Aorta (tissue), 5 donors: ENCODE measurements at regions not wholly inside any gene's neighbourhood (a gene's known extent, or its start where the extent isn't known, plus 50 kb on each side); places are given as distances from the start of the nearest gene placed in this dataset.

Source experiments
- ATAC-seq: fragments of 200-7000 bp; cut with Tn5 transposase; one replicate; pipeline ENCODE4 v1.9.1; 2022; ENCODE audit warnings: moderate library complexity; ENCODE audit not compliant: low FRiP score
- DNase-seq, 2 donors: peaks; one replicate each; pipeline ENCODE4 v3.0.0-alpha.2; 2020
- H3K27ac ChIP-seq, 2 donors: one replicate each; pipeline ENCODE4 v1.5.1; 2013; ENCODE audit warnings: low read length in 2 of 2, mild to moderate bottlenecking in 2 of 2, moderate library complexity in 2 of 2, control low read depth in 1 of 2, inconsistent platforms in 1 of 2, low read depth in 1 of 2
- H3K27me3 ChIP-seq, 2 donors: one replicate each; pipeline ENCODE4 v1.6.1; 2013; ENCODE audit warnings: control low read depth in 1 of 2, low read length in 1 of 2, mild to moderate bottlenecking in 1 of 2, moderate library complexity in 1 of 2; ENCODE audit not compliant: insufficient read depth in 2 of 2, control insufficient read depth in 1 of 2
- H3K36me3 ChIP-seq, 2 donors: one replicate each; pipeline ENCODE4 v1.6.1; 2013; ENCODE audit warnings: control low read depth in 1 of 2, low read length in 1 of 2, mild to moderate bottlenecking in 1 of 2; ENCODE audit not compliant: insufficient read depth in 2 of 2, control insufficient read depth in 1 of 2
- H3K4me1 ChIP-seq, 2 donors: one replicate each; pipeline ENCODE4 v1.6.1; 2013; ENCODE audit warnings: low read length in 2 of 2, control low read depth in 1 of 2, mild to moderate bottlenecking in 1 of 2, moderate library complexity in 1 of 2; ENCODE audit not compliant: insufficient read depth in 2 of 2, control insufficient read depth in 1 of 2
- H3K4me3 ChIP-seq, 2 donors: one replicate each; pipeline ENCODE4 v1.5.1; 2013; ENCODE audit warnings: low read length in 2 of 2, control low read depth in 1 of 2, mild to moderate bottlenecking in 1 of 2
- H3K9me3 ChIP-seq: one replicate; pipeline ENCODE4 v1.6.1; 2013; ENCODE audit warnings: mild to moderate bottlenecking, low read length; ENCODE audit not compliant: control insufficient read depth
- WGBS, 2 donors: extraction: QIAGEN DNeasy Blood & Tissue Kit; methylation state at CpG; one replicate each; pipeline ENCODE4 v1.1.7; 2013; 5-methylcytosine and 5-hydroxymethylcytosine counted together
- intact Hi-C, 2 donors: fragments of 100-400 bp; cut with DNase I; formaldehyde crosslinking; loops; one replicate each; pipeline versions ENCODE4 v1.14.2 to v1.15.0; 2022
- donor health status: healthy with polysubstance abuse.
- donor health status: Bipolar disorder and iron deficiency.
- donor health status: DM: no; HTN: no; CAD: no.
- donor health status: DM: no; HTN: no; CAD: no.
- donor health status: DM: yes; HTN: yes; CAD: no.

DNA sequence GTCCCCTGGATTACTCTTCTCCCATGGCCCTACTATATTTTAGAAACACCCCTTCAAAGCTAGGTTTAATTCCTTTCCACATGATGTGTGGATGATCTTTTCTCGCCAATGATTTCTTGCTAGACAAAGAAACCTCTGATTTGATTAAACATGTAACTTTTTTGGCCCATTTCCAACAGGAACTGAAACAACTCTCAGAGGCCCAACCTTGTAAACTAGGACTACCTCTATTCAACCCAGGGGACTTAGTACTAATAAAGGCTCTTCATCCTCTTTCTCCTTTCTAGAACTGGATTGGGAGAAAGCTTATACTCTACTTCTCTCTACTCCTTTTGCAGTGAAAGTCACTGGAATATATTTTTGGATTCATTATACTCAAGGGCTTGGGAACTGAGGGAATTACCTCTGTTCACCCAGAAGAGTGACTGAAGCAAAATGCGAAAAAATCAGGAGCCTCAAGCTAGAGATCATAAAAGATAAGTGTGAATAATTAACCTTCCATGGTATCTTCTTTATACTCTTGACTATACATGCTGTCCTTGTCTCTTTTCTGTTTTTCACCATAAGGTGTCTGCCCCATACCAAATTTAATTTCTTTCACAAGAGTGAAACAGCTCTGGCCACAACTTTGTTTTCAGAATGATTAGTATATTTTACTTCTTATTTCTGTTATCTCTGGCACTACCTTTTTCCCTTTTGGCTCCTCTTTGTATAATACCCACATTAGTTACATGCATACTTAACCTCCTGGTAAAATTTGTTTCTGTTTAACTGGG, 977.6 kb downstream of the SLITRK5 start:
- Histone ChIP-seq H3K27ac (no peak overlapping the region), H3K4me3 (no peak overlapping the region), H3K36me3 (no peaks in the 10 kb centered on the region), H3K4me1 (no peaks in the 10 kb centered on the region), H3K9me3 (no peaks in the 10 kb centered on the region), H3K27me3 (no peaks in the 10 kb centered on the region)
- ATAC-seq (no peak), DNase-seq (no peak)
- intact Hi-C loops = no loop called here
- 46 to 59% methylated on average over 2 of the region's 2 CpGs for WGBS, 2 donors

DNA sequence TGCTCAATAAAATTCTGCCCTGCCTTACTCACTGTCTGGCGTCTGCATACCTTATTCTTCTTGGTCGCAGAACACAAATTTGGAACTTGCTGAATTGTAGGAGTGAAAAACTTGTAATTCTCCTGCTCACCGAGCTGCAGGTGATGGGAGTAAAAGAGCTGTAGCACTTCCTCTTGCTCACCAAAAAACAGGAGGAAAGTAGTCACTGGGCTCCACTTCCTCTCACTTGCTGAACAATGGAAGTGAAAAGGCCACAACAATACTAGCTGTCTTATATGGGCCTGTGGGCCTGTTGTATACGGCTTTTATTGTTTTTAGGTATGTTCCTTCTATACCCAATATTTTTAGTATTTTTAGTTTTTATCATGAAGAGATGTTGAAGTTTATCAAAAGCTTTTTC, 978.7 kb downstream of the SLITRK5 start:
- H3K27ac ChIP-seq = no peak overlapping the region
- H3K4me1 ChIP-seq = no peaks in the 10 kb centered on the region
- H3K36me3 ChIP-seq = no peaks in the 10 kb centered on the region
- no peak overlapping the region for H3K4me3 ChIP-seq
- no peaks in the 10 kb centered on the region for H3K27me3 ChIP-seq
- no peaks in the 10 kb centered on the region for H3K9me3 ChIP-seq
- no peak for ATAC-seq
- WGBS, 2 donors = 66 to 67% methylated on average over 4 of the region's 4 CpGs
- DNase-seq = no peak
- intact Hi-C loops = no loop called here

- Histone ChIP-seq H3K4me3 (no peak overlapping the region), H3K9me3 (no peaks in the 10 kb centered on the region), H3K27me3 (no peaks in the 10 kb centered on the region), H3K36me3 (no peaks in the 10 kb centered on the region), H3K27ac (no peak overlapping the region), H3K4me1 (no peaks in the 10 kb centered on the region)
- ATAC-seq = no peak
- no peak for DNase-seq
- 90 to 92% methylated on average over 5 of the region's 5 CpGs for WGBS, 2 donors
- intact Hi-C loops = no loop called here
Measured at GRCh38 chr13:88651531-88651930, 980.4 kb downstream of the SLITRK5 start.

DNA sequence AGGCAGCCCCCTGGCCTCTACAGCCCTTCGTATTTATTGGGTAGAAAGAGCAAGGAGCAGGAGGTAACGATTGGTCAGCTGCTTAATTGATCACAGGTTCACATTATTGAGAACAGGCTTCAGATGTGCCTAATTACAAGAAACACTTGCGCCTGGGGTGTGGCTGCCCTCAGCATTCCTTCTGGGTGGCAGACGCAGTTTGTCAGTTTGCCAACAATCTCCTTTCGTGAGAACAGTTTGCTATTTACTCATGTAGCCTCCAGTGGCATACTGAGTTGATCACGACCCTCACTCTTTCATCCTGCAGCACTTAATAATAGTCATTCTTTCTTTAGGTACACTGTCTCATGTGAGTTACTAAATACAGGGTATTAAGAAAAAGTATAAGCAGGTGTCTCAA, 985.6 kb downstream of the SLITRK5 start:
- no peak for ATAC-seq
- H3K9me3 ChIP-seq = no peaks in the 10 kb centered on the region
- H3K4me1 ChIP-seq = no peaks in the 10 kb centered on the region
- H3K36me3 ChIP-seq = no peaks in the 10 kb centered on the region
- intact Hi-C loops = no loop called here
- H3K27ac ChIP-seq = no peak overlapping the region
- no peak for DNase-seq
- H3K4me3 ChIP-seq = no peak overlapping the region
- H3K27me3 ChIP-seq = no peaks in the 10 kb centered on the region
- 51 to 64% methylated on average over 6 of the region's 6 CpGs for WGBS, 2 donors

GRCh38 chr13:88670509-88670908, 999.3 kb downstream of the SLITRK5 start:
- intact Hi-C loops = no loop called here
- H3K9me3 ChIP-seq = no peaks in the 10 kb centered on the region
- no peak overlapping the region for H3K27ac ChIP-seq
- no peaks in the 10 kb centered on the region for H3K27me3 ChIP-seq
- H3K36me3 ChIP-seq = no peaks in the 10 kb centered on the region
- DNase-seq (no peak), ATAC-seq (no peak)
- 86 to 90% methylated on average over 1 of the region's 1 CpG for WGBS, 2 donors
- H3K4me3 ChIP-seq = no peak overlapping the region
- no peaks in the 10 kb centered on the region for H3K4me1 ChIP-seq

DNA sequence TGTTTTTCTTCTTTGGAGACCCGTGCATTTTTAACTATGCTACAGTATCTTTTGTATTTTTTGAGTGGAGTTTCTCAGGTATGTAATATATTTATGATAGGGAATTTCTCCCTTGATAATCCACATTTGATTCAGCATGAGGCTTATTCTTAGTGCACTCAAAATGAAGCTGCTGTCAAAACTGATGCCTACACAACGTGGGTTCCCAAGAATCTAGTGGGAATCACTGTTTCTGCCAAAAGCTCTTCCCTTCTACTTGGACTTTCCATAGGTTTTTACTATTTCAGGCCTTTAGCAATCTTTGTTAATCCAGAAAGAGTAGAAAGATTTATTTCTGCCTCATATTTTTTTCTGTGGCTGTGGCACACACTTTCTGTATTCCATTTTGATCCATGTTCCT, 1003.7 kb downstream of the SLITRK5 start:
- ATAC-seq (no peak), DNase-seq (no peak)
- Histone ChIP-seq H3K27ac (no peak overlapping the region), H3K9me3 (no peaks in the 10 kb centered on the region), H3K27me3 (no peaks in the 10 kb centered on the region), H3K4me1 (no peaks in the 10 kb centered on the region), H3K36me3 (no peaks in the 10 kb centered on the region), H3K4me3 (no peak overlapping the region)
- WGBS, 2 donors = 17 to 34% methylated on average over 2 of the region's 2 CpGs
- intact Hi-C loops = no loop called here

- no peak for DNase-seq
- no peak for ATAC-seq
- Histone ChIP-seq H3K9me3 (no peaks in the 10 kb centered on the region), H3K27me3 (no peaks in the 10 kb centered on the region), H3K36me3 (no peaks in the 10 kb centered on the region), H3K4me1 (no peaks in the 10 kb centered on the region), H3K4me3 (no peak overlapping the region), H3K27ac (no peak overlapping the region)
- WGBS, 2 donors = 79 to 81% methylated on average over 2 of the region's 2 CpGs
- intact Hi-C loops = no loop called here
Measured at GRCh38 chr13:88675347-88675996, 1004.3 kb downstream of the SLITRK5 start.

DNA sequence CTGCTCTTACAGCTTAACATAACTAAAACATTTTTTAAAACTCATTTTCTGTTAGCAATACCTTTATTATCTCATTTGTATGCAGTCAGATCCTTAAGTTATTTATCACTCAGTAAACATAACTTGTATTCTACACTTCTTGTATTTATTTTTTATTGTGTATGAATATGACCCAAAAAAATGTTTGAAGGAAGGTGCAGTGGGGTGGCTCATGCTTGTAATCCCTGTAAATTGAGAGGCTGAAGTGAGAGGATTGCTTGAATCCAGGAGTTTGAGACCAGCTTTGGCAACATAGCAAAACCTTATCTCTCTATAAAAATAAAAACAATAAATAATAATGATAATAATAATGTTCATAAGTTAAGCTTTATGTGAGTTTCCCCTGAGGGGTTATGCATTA, 1004.8 kb downstream of the SLITRK5 start:
- ATAC-seq (no peak), DNase-seq (no peak)
- H3K36me3 ChIP-seq = no peaks in the 10 kb centered on the region
- no peaks in the 10 kb centered on the region for H3K27me3 ChIP-seq
- no peak overlapping the region for H3K27ac ChIP-seq
- H3K4me1 ChIP-seq = no peaks in the 10 kb centered on the region
- H3K4me3 ChIP-seq = no peak overlapping the region
- intact Hi-C loops = no loop called here
- no peaks in the 10 kb centered on the region for H3K9me3 ChIP-seq

- Histone ChIP-seq H3K27ac (no peak overlapping the region), H3K27me3 (no peaks in the 10 kb centered on the region), H3K9me3 (no peaks in the 10 kb centered on the region), H3K4me3 (no peak overlapping the region), H3K4me1 (no peaks in the 10 kb centered on the region), H3K36me3 (no peaks in the 10 kb centered on the region)
- 85 to 89% methylated on average over 2 of the region's 2 CpGs for WGBS, 2 donors
- intact Hi-C loops = no loop called here
- ATAC-seq = no peak
- no peak for DNase-seq
Measured at GRCh38 chr13:88685459-88685858, 1014.3 kb downstream of the SLITRK5 start.
